ENCODE measurements at regions not wholly inside any gene's neighbourhood (a gene's known extent, or its start where the extent isn't known, plus 50 kb on each side); places are given as distances from the start of the nearest gene placed in this dataset.

DNA sequence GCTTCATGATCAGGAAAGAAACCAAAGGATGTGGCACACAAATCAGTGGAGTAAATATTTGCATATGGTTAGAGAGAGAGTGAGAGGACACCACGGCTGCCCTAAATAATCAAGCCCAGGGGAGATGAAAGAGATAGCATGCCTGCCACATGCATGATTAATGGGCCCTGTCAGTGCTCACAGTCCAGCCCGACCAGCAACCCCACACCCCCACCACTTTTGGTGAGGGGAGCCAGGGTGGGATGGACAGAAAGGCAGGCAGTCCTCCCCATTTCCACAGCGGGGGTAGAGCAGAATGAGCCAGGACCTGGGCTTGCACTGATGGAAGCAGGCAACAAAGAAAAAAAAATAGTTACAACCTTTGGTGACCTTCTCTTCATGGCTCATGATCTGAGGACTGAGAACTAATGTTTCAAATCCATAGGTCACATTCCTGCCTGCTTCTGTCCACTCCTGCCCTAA lies 545.0 kb downstream of the ETS1 start:
- TF ChIP-seq, protein P1, sequence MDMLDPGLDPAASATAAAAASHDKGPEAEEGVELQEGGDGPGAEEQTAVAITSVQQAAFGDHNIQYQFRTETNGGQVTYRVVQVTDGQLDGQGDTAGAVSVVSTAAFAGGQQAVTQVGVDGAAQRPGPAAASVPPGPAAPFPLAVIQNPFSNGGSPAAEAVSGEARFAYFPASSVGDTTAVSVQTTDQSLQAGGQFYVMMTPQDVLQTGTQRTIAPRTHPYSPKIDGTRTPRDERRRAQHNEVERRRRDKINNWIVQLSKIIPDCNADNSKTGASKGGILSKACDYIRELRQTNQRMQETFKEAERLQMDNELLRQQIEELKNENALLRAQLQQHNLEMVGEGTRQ (IDR thresholded peaks at IDR 0.05; ENCODE audit: low read depth, low read length) = no peak
- no peak for TF ChIP-seq SMC3 (IDR thresholded peaks at IDR 0.05; ENCODE audit: low read depth, low read length)
- TF ChIP-seq POLR2A (IDR thresholded peaks at IDR 0.05; ENCODE audit: low read depth, low read length) = no peak
- TF ChIP-seq CTCF (conservative IDR thresholded peaks at IDR 0.05; ENCODE audit: low read depth, low read length) = no peak
- TF ChIP-seq, protein P2, sequence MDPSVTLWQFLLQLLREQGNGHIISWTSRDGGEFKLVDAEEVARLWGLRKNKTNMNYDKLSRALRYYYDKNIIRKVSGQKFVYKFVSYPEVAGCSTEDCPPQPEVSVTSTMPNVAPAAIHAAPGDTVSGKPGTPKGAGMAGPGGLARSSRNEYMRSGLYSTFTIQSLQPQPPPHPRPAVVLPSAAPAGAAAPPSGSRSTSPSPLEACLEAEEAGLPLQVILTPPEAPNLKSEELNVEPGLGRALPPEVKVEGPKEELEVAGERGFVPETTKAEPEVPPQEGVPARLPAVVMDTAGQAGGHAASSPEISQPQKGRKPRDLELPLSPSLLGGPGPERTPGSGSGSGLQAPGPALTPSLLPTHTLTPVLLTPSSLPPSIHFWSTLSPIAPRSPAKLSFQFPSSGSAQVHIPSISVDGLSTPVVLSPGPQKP (IDR thresholded peaks at IDR 0.05; ENCODE audit: borderline replicate concordance, low read depth, low read length) = no peak
- no peak for TF ChIP-seq CHD1 (IDR thresholded peaks at IDR 0.05; ENCODE audit: low read depth, low read length)
- TF ChIP-seq CEBPB (IDR thresholded peaks at IDR 0.05; ENCODE audit: low read depth, low read length) = no peak
- TF ChIP-seq MAFK (IDR thresholded peaks at IDR 0.05; ENCODE audit: low read depth, low read length) = no peak
